ENCODE measurements at regions not wholly inside any gene's neighbourhood (a gene's known extent, or its start where the extent isn't known, plus 50 kb on each side); places are given as distances from the start of the nearest gene placed in this dataset.
"Not testable (repeated sequence)": the region's sequence is repeated elsewhere in the genome, so short reads cannot be mapped to it uniquely, and the experiment has no call there.

DNA sequence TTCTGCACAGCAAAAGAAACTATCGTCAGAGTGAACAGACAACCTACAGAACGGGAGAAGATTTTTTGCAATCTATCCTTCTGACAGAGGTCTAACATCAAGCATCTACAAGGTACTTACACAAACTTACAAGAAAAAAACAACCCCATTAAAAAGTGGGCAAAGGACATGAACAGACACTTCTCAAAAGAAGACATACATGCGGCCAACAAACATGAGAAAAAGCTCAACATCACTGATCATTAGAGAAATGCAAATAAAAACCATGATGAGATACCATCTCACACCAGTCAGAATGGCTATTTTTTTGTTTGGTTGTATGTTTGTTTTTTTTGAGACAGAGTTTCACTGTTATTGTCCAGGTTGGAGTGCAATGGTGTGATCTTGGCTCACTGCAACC lies 131.5 kb upstream of the MED13 start:
- DNase-seq = not testable (repeated sequence)

DNA sequence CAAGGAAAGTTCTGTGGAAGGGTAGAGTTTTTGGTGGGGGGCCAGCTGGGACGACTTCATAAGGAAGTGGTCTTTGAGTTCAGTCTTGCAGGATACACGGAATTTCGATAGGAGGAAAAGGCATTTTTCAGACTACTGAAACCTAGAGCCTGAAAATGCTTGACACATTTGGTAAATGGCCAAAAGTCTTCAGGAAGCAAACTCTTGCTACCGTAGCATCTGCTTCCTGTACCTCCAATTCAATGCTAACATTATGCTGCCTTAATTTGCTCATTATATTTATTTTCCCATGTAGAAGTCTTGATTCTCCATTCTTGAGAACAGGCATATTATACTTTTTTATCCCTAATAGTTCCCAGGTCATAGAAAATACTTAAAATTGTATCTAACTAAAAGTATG lies 129.3 kb upstream of the MED13 start:
- no peak for DNase-seq

GRCh38 chr17:62193249-62193648 lies 128.2 kb upstream of the MED13 start:
- no peak for DNase-seq

GRCh38 chr17:62191390-62192361 lies 126.6 kb upstream of the MED13 start:
- no peak for DNase-seq

GRCh38 chr17:62189377-62189776 lies 124.3 kb upstream of the MED13 start:
- DNase-seq = no peak

DNA sequence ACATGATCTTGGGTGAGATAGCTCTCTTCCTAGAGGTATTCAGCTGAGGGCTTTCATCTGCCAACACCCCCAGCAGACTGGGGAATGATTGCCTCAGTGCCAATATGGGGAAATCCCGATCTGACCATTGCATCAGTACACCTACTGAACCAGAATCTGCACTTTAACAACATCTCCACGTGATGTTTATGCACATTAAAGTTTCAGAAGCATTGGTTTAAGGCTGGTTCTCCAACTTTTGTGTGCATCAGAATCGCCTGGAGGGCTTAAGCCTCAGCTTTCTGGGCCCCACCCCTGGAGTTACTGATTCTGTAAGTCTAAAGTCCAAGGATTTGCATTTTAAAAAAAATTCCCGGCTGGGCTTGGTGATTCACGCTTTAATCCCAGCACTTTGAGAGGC lies 123.6 kb upstream of the MED13 start:
- DNase-seq = no peak

DNA sequence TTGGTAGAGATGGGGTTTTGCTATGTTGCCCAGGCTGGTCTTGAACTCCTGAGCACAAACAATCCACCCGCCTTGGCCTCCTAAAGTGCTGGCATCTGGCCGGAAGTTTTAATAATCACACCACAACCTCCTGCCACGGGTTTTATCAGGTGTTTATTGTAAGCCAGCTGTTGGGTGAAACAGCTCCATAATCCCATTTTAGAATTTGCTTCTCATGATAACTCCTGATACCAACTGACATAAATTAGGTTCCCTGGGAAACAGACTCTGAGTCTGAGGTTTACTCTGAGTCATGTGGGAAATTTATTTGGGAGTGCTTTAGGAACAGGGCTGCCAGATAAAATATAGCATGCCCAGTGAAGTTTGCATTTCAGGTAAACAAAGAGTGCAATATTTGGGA lies 122.6 kb upstream of the MED13 start:
- DNase-seq = no peak

DNA sequence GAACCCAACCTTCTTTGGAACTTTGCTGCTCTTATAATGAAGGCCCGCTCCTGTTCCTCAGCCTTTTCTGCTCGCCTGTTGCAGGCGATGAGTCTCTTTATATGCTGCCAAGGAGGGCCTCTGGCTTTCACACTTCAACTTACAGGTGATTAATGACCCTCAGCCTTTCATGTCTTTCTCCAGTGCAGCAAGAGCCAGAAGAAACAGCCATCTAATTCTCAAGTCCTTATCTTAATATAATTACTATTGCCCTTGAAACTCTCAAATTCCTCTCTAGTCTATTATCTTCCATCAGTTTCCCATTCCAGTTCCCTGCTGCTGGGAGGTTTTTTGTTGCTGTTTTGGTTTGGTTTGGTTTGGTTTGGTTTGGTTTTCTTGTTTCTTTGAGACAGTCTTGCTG lies 121.8 kb upstream of the MED13 start:
- DNase-seq = no peak

- no peak for DNase-seq
Measured at GRCh38 chr17:62180772-62181171, 115.7 kb upstream of the MED13 start.

DNA sequence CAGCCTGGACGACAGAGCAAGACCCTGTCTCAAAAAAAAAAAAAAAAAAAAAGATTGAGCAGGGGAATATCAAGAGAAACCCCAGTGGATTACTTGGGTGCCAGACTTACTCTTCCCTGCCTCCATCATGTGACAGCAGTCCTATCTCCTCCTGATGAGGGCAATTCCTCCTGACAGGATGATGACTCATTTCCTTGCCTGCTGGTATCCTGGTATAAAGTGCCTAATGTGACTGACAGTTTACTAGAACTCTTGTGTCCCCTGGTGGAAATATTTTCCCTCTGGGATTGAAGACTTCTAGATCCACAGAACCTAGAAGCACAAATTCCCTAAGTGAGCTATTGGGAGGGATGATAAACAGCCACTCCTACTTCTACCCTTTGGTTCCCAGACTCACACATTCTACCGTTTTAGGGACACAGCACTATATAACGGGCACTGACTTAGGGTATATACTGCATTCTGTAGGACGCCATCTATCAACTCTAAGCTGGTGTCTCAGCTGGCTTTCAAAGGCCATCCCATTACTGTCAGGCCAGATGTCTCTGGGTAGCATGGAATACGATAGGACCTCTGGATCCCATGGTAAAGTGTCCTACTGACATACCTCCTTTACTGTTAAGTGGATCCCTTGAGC lies 114.6 kb upstream of the MED13 start:
- peak; percentile 7 for DNase-seq

DNA sequence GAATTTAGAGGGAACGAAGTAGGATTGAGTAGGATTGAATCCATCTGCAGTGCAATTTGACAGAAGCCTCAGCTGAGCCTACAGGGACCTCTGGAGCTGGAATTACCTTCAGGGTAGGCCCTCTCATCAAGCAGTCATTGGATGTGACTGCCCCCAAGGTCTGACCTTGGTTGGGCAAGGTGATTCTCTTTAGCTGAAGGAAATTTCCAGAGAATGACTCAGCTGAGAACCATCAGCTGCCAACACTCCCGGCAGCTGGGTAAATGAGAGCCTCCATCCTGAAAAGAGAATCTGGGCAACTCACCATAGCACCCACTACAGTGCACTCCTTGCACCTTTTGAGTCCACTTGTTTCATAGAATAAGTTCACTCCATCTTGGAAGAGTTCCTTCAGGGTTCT lies 113.5 kb upstream of the MED13 start:
- no peak for DNase-seq

GRCh38 chr17:62172492-62173291 lies 107.6 kb upstream of the MED13 start:
- DNase-seq = no peak

- no peak for DNase-seq
Measured at GRCh38 chr17:62167076-62167475, 102.0 kb upstream of the MED13 start.

DNA sequence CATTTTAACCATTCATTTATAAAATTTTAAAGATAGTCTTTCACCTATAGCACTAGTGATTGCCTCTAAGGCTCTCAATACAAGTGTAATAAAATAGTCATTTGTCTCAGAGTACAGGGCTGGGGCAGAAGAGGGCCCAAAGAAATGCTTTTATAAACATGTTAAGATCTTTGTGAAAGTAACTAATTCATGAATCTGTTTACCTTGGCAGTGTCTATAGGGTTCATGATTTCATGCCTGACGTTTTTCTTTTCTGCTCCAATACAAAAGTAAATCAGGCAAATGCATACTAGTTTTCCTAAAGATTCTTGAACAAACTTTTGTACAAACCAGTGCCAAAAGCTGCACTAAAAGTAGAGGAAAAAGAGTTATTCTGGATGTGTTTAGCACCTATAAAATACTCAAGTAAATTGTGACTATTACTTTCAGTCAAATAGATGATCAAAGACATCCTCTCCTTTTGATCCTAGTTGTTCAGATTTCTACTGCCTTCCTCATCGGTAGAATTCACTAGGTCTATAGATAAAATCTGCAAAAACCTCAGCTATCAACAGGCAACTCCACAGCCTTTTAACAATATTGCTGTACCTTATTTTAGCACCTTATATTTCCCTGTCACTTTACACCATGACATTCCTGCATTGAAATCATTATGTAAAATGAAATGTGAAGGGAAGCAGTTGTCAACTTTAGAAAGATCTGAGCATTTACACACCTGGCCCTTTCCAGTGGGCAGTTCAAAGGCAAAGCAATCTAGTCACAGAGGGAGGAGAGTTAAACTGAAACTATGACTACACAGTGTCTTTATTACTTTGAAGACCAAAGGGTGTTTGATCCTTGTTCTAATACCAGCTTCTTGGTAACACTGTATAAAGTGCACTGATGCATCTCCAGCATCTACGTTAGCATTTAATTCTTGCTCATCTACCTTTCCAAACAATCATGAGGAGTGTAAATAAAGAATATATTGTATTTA lies 100.0 kb upstream of the MED13 start:
- no peak for DNase-seq

DNA sequence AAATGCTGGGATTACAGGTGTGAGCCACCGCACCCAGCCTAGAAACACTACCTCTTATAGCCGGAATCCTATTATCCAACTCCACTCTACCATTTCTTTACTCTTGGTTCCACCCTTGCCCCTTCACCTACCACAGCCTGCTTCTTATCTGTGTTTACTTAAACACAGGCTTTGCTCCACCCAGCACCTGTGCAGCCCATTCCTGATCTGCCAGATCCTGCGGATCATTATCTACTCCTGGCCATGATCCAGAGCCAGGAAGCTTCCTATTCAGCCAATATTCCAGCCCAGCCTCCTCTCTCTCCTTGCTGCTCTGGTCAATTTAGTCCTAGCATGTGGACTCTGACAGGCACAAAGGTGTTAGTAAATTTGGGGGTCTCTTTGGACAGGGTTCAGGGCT lies 98.8 kb upstream of the MED13 start:
- DNase-seq = no peak

DNA sequence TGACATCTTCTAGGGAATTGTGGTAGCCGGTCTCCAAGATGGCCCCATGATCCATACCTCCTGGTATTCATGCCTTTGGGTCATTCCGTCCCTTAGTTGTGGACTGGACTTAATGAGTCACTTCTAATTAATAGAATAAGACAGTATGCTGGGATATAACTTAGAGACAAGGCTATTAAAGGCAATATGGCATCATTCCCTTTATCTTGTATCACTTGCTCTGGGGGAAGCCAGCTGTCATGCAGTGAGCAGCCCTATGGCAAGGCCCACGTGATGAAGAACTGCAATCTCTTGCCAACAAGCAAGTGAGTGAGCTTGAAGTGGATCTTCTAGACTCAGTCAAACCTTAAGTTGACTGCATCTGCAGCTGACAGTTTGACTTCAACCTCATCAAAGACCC lies 97.8 kb upstream of the MED13 start:
- DNase-seq = no peak

- no peak for DNase-seq
Measured at GRCh38 chr17:62161405-62162148, 96.5 kb upstream of the MED13 start.

- no peak for DNase-seq
Measured at GRCh38 chr17:62160816-62161215, 95.7 kb upstream of the MED13 start.

DNA sequence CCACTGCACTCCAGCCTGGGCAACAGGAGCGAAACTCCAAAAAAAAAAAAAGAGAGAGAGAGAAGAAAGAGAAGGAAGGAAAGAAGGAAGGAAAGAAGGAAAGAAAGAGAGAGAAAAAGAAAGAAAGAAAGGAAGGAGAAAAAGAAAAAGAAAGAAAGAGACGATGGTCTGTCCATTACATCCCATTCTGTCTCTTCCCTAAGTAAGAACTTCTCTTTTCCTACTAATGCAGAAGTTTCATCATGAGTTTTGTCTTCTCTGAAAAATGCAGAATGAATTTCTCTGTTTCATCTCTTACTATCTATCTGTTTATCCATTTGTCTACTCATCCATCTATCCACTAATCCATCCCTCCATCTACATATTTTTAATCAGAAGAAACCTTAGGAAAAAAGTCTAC lies 94.9 kb upstream of the MED13 start:
- no peak for DNase-seq

- no peak for DNase-seq
Measured at GRCh38 chr17:62156949-62157348, 91.9 kb upstream of the MED13 start.

DNA sequence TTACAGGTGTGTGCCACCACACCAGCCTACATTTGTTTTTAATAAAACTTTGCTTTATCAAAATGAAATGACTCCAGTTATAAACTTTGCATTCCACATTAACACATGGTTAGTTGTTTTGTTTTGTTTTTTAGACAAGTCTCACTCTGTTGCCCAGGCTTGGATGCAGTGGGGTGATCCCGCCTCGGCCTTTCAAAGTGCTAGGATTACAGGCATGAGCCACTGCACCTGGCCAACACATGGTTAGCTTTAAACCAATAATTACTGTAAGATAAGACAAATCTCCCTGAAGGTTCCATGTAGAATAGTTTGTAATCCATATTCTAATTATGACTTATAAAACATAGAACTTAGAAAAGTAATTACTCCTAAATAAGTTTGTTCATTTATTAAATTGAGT lies 89.8 kb upstream of the MED13 start:
- no peak for DNase-seq

GRCh38 chr17:62150471-62150870 lies 85.4 kb upstream of the MED13 start:
- no peak for DNase-seq
